GM23248 (cell line): ENCODE measurements at regions not wholly inside any gene's neighbourhood (a gene's known extent, or its start where the extent isn't known, plus 50 kb on each side); places are given as distances from the start of the nearest gene placed in this dataset.

Experiments used
- EZH2 ChIP-seq: fragments of 200-600 bp; sonication (generic); IDR thresholded peaks from 2 replicates; pipeline ENCODE4 v1.6.1; 2018; ENCODE audit warnings: antibody characterized with exemption, mild to moderate bottlenecking; ENCODE audit not compliant: insufficient read depth, poor library complexity, severe bottlenecking
- EZH2phosphoT487 ChIP-seq: fragments of 200-600 bp; sonication (generic); IDR thresholded peaks from 2 replicates; pipeline ENCODE4 v1.6.1; 2018; ENCODE audit warnings: antibody characterized with exemption, moderate library complexity, mild to moderate bottlenecking, low read depth; ENCODE audit not compliant: insufficient read depth

GRCh38 chr1:93013145-93014065, 52.1 kb upstream of the DIPK1A start:
- TF ChIP-seq EZH2phosphoT487 (no peak), EZH2 (no peak)
